HEK293 (cell line): ENCODE measurements at regions not wholly inside any gene's neighbourhood (a gene's known extent, or its start where the extent isn't known, plus 50 kb on each side); places are given as distances from the start of the nearest gene placed in this dataset.

ENCODE experiments used
- CTCF ChIA-PET: fragments of 350-600 bp; formaldehyde crosslinking; extraction: SDS; loops from one replicate; lab custom pipeline; 2021; ENCODE audit warnings: antibody characterized with exemption; lab: Yijun Ruan, JAX
- POLR2A ChIA-PET: fragments of 300-600 bp; formaldehyde crosslinking; extraction: SDS; loops from one replicate; lab custom pipeline; 2020; ENCODE audit warnings: antibody characterized with exemption, inconsistent platforms; lab: Yijun Ruan, JAX
- H3K27ac ChIP-seq: fragments of 200-500 bp; sonication (Bioruptor generic); 2 replicates; pipeline ENCODE4 v1.5.1; 2014; ENCODE audit warnings: low read depth, low read length, control low read depth, inconsistent platforms; ENCODE audit errors: extremely low read depth
- H3K36me3 ChIP-seq, 2 experiments: fragments of 200-500 bp in 1 of 2; sonication (Bioruptor generic) in 1 of 2; 1 replicate in 1 of 2; 2 replicates in 1 of 2; pipeline ENCODE4 v1.5.1; 2014 to 2017; ENCODE audit warnings: inconsistent platforms in 2 of 2, low read length in 2 of 2; ENCODE audit not compliant: control insufficient read depth in 2 of 2, insufficient read depth in 1 of 2
- H3K4me1 ChIP-seq: fragments of 200-500 bp; sonication (Bioruptor generic); 2 replicates; pipeline ENCODE4 v1.5.1; 2014; ENCODE audit warnings: mild to moderate bottlenecking, low read length, inconsistent platforms; ENCODE audit not compliant: control insufficient read depth, insufficient read depth
- H3K4me3 ChIP-seq: 2 replicates; pipeline ENCODE4 v1.5.1; 2011; ENCODE audit warnings: low read depth, mild to moderate bottlenecking, control low read depth, low read length, moderate library complexity
- H3K9me3 ChIP-seq: fragments of 200-500 bp; sonication (Bioruptor generic); 2 replicates; pipeline ENCODE4 v1.5.1; 2014; ENCODE audit warnings: low read depth, low read length, inconsistent platforms; ENCODE audit not compliant: control insufficient read depth, insufficient read depth
- EGR2 ChIP-seq: fragments of 450-650 bp; formaldehyde crosslinking; IDR thresholded peaks from 2 replicates; pipeline ENCODE4 v1.5.1; 2016; ENCODE audit warnings: low read depth, missing biosample characterization, missing genetic modification characterization
- KLF10 ChIP-seq: fragments of 450-650 bp; IDR thresholded peaks from 2 replicates; pipeline ENCODE4 v1.5.1; 2018; ENCODE audit warnings: missing biosample characterization, mild to moderate bottlenecking, missing genetic modification characterization
- KLF7 ChIP-seq: fragments of 450-650 bp; formaldehyde crosslinking; IDR thresholded peaks from 2 replicates; pipeline ENCODE4 v1.5.1; 2016; ENCODE audit warnings: missing biosample characterization, missing genetic modification characterization, borderline replicate concordance
- SCRT1 ChIP-seq: fragments of 450-650 bp; formaldehyde crosslinking; IDR thresholded peaks from 2 replicates; pipeline ENCODE4 v1.5.1; 2016; ENCODE audit warnings: missing biosample characterization, missing genetic modification characterization, borderline replicate concordance
- SETDB1 ChIP-seq: IDR thresholded peaks from one replicate; pipeline ENCODE4 v1.6.1; 2017; ENCODE audit warnings: mild to moderate bottlenecking, low read length, moderate library complexity, mixed read lengths; ENCODE audit not compliant: insufficient read length
- SP2 ChIP-seq: fragments of 450-650 bp; formaldehyde crosslinking; IDR thresholded peaks from 2 replicates; pipeline ENCODE4 v1.5.1; 2016; ENCODE audit warnings: missing biosample characterization, missing genetic modification characterization
- ZBTB17 ChIP-seq: fragments of 450-650 bp; formaldehyde crosslinking; IDR thresholded peaks from 2 replicates; pipeline ENCODE4 v1.5.1; 2016; ENCODE audit warnings: missing biosample characterization, missing genetic modification characterization
- ZFHX2 ChIP-seq: fragments of 450-650 bp; formaldehyde crosslinking; conservative IDR thresholded peaks from 2 replicates; pipeline ENCODE4 v1.5.1; 2016; ENCODE audit warnings: missing biosample characterization, missing genetic modification characterization
- ZNF121 ChIP-seq: fragments of 450-650 bp; formaldehyde crosslinking; IDR thresholded peaks from 2 replicates; pipeline ENCODE4 v1.5.1; 2016; ENCODE audit warnings: missing biosample characterization, missing genetic modification characterization
- ZNF155 ChIP-seq: fragments of 450-650 bp; formaldehyde crosslinking; IDR thresholded peaks from 2 replicates; pipeline ENCODE4 v1.5.1; 2016; ENCODE audit warnings: missing biosample characterization, missing genetic modification characterization
- ZNF157 ChIP-seq: fragments of 450-650 bp; formaldehyde crosslinking; IDR thresholded peaks from 2 replicates; pipeline ENCODE4 v1.5.1; 2016; ENCODE audit warnings: missing biosample characterization, missing genetic modification characterization
- ZNF174 ChIP-seq: fragments of 450-650 bp; formaldehyde crosslinking; IDR thresholded peaks from 2 replicates; pipeline ENCODE4 v1.5.0; 2017; ENCODE audit warnings: missing biosample characterization, mild to moderate bottlenecking, missing genetic modification characterization
- ZNF184 ChIP-seq: fragments of 450-650 bp; IDR thresholded peaks from 2 replicates; pipeline ENCODE4 v1.5.1; 2018; ENCODE audit warnings: missing biosample characterization, mild to moderate bottlenecking, missing genetic modification characterization
- ZNF23 ChIP-seq: fragments of 450-650 bp; formaldehyde crosslinking; IDR thresholded peaks from 2 replicates; pipeline ENCODE4 v1.5.1; 2016; ENCODE audit warnings: missing biosample characterization, missing genetic modification characterization, borderline replicate concordance
- ZNF324 ChIP-seq: fragments of 450-650 bp; formaldehyde crosslinking; IDR thresholded peaks from 2 replicates; pipeline ENCODE4 v1.5.1; 2016; ENCODE audit warnings: missing biosample characterization, missing genetic modification characterization
- ZNF423 ChIP-seq: fragments of 450-650 bp; formaldehyde crosslinking; IDR thresholded peaks from 2 replicates; pipeline ENCODE4 v1.5.1; 2016; ENCODE audit warnings: missing biosample characterization, missing genetic modification characterization
- ZNF426 ChIP-seq: fragments of 450-650 bp; formaldehyde crosslinking; IDR thresholded peaks from 2 replicates; pipeline ENCODE4 v1.5.1; 2017; ENCODE audit warnings: missing biosample characterization, missing genetic modification characterization, mild to moderate bottlenecking, inconsistent platforms, moderate library complexity
- ZNF510 ChIP-seq: fragments of 450-650 bp; formaldehyde crosslinking; IDR thresholded peaks from 2 replicates; pipeline ENCODE4 v1.5.1; 2018; ENCODE audit warnings: mild to moderate bottlenecking, missing genetic modification characterization, missing biosample characterization; ENCODE audit not compliant: insufficient replicate concordance
- ZNF530 ChIP-seq: fragments of 450-650 bp; formaldehyde crosslinking; IDR thresholded peaks from 2 replicates; pipeline ENCODE4 v1.5.1; 2016; ENCODE audit warnings: low read depth, missing biosample characterization, missing genetic modification characterization
- ZNF548 ChIP-seq: fragments of 450-650 bp; formaldehyde crosslinking; IDR thresholded peaks from 2 replicates; pipeline ENCODE4 v1.5.1; 2016; ENCODE audit warnings: missing biosample characterization, missing genetic modification characterization
- ZNF624 ChIP-seq: fragments of 450-650 bp; formaldehyde crosslinking; IDR thresholded peaks from 2 replicates; pipeline ENCODE4 v1.5.1; 2017; ENCODE audit warnings: missing biosample characterization, missing genetic modification characterization
- ZNF747 ChIP-seq: fragments of 450-650 bp; formaldehyde crosslinking; IDR thresholded peaks from 2 replicates; pipeline ENCODE4 v1.5.1; 2016; ENCODE audit warnings: missing biosample characterization, missing genetic modification characterization
- ZNF776 ChIP-seq: fragments of 450-650 bp; formaldehyde crosslinking; IDR thresholded peaks from 2 replicates; pipeline ENCODE4 v1.5.0; 2017; ENCODE audit warnings: missing biosample characterization, missing genetic modification characterization, borderline replicate concordance
- TF ChIP-seq, protein P1 (sequence below): sonication (generic); formaldehyde crosslinking; IDR thresholded peaks from 2 replicates; pipeline ENCODE4 v1.8.1; 2022; ENCODE audit warnings: mild to moderate bottlenecking, moderate library complexity, missing genetic modification reagents
- TF ChIP-seq, protein P2 (sequence below): fragments of 450-650 bp; IDR thresholded peaks from 2 replicates; pipeline ENCODE4 v1.5.1; 2018; ENCODE audit warnings: missing biosample characterization, mild to moderate bottlenecking, missing genetic modification characterization
- TF ChIP-seq, protein P3 (sequence below): fragments of 450-650 bp; formaldehyde crosslinking; IDR thresholded peaks from 2 replicates; pipeline ENCODE4 v1.5.1; 2016; ENCODE audit warnings: missing biosample characterization, missing genetic modification characterization, borderline replicate concordance
- TF ChIP-seq, protein P4 (sequence below): fragments of 450-650 bp; formaldehyde crosslinking; optimal IDR thresholded peaks from 2 replicates; pipeline ENCODE3; 2016; ENCODE audit warnings: missing biosample characterization, mild to moderate bottlenecking, missing genetic modification characterization

DNA sequence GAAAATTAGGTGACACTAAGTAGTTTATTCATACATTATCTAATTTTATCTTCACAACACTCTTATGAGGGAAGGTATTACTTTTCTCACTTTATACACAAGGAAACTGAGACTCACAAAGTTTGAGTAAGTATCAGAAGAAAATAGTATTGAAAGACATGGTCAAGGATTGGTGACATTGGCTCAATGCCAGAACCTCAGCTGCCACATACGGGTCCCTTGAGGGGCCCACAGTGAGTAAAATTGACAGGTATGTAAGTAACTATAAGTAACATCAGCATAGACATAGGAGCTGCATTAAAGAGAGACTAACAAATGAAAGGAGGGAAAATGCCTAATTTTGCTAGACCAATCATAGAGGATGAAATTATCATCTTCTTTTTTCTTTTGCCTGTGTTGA, 134.1 kb downstream of the COX18 start (continued):
- TF ChIP-seq KLF10 (tag by site-specific recombination): no peak

DNA sequence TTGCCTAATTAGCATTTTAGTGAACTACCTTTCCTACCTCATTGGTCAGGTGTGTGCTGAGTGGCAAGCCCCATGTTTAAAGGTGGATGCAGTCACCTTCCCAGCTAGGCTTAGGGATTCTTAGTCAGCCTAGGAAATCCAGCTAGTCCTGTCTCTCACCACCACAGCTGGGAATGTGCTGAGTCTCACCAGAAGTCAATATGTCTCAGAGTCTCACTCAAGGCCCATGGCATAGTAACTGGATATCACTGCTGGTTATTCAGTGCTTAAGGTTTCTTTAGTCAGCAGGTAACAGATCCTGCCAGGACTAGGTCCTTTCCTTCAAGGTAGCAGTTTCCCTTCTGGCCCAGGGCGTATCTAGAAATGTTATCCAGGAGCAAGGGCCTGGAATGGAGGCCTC, 136.5 kb downstream of the COX18 start:
- TF ChIP-seq ZNF184 (tag by site-specific recombination): no peak
- TF ChIP-seq ZNF23 (tag by site-specific recombination): no peak
- TF ChIP-seq ZNF423: no peak
- TF ChIP-seq ZNF174 (tag by site-specific recombination): no peak
- TF ChIP-seq, protein P1, sequence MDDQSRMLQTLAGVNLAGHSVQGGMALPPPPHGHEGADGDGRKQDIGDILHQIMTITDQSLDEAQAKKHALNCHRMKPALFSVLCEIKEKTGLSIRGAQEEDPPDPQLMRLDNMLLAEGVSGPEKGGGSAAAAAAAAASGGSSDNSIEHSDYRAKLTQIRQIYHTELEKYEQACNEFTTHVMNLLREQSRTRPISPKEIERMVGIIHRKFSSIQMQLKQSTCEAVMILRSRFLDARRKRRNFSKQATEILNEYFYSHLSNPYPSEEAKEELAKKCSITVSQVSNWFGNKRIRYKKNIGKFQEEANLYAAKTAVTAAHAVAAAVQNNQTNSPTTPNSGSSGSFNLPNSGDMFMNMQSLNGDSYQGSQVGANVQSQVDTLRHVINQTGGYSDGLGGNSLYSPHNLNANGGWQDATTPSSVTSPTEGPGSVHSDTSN (CRISPR knock-in tag): no peak
- no peak for TF ChIP-seq KLF7 (tag by site-specific recombination)
- TF ChIP-seq ZNF548 (tag by site-specific recombination): no peak
- TF ChIP-seq, protein P2, sequence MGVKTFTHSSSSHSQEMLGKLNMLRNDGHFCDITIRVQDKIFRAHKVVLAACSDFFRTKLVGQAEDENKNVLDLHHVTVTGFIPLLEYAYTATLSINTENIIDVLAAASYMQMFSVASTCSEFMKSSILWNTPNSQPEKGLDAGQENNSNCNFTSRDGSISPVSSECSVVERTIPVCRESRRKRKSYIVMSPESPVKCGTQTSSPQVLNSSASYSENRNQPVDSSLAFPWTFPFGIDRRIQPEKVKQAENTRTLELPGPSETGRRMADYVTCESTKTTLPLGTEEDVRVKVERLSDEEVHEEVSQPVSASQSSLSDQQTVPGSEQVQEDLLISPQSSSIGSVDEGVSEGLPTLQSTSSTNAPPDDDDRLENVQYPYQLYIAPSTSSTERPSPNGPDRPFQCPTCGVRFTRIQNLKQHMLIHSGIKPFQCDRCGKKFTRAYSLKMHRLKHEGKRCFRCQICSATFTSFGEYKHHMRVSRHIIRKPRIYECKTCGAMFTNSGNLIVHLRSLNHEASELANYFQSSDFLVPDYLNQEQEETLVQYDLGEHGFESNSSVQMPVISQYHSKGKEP: no peak
- no peak for TF ChIP-seq ZNF155 (tag by site-specific recombination)
- TF ChIP-seq SETDB1: no peak
- TF ChIP-seq, protein P3, sequence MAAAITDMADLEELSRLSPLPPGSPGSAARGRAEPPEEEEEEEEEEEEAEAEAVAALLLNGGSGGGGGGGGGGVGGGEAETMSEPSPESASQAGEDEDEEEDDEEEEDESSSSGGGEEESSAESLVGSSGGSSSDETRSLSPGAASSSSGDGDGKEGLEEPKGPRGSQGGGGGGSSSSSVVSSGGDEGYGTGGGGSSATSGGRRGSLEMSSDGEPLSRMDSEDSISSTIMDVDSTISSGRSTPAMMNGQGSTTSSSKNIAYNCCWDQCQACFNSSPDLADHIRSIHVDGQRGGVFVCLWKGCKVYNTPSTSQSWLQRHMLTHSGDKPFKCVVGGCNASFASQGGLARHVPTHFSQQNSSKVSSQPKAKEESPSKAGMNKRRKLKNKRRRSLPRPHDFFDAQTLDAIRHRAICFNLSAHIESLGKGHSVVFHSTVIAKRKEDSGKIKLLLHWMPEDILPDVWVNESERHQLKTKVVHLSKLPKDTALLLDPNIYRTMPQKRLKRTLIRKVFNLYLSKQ (tag by site-specific recombination): no peak
- no peak for TF ChIP-seq ZNF426 (tag by site-specific recombination)
- no peak for TF ChIP-seq ZFHX2 (tag by site-specific recombination)
- no peak for TF ChIP-seq ZNF624 (tag by site-specific recombination)
- no peak for TF ChIP-seq ZNF121 (tag by site-specific recombination)
- no peaks in the 10 kb centered on the region for H3K36me3 ChIP-seq
- no peaks in the 10 kb centered on the region for H3K9me3 ChIP-seq
- ChIA-PET CTCF (interaction anchor here (0.7 to 0.8 kb wide), 2 partner anchors 9 to 83 kb away, joined by 4 to 5 read pairs; no protein-coding TSS in a partner anchor), POLR2A (no interaction called here)
- H3K4me1 ChIP-seq: no peaks in the 10 kb centered on the region
- H3K4me3 ChIP-seq: no peak overlapping the region
- H3K27ac ChIP-seq: no peak overlapping the region

DNA sequence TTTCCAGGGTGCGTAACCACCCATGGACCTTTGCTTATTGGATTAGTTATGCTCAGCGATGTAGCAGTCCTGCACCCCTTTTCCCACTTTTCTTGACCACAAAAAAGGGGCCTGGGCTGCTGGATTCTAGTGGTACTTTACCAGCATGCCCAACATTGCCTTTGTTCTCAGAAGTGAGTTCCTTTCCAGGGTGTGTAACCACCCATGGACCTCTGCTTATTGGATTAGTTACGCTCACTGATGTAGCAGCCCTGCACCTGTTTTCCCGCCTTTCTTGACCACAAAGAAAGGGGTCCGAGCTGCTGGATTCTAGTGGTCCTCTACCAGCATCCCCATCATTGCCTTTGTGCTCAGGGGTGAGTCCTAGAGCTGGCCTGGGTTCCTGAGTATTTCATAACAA, 138.2 kb downstream of the COX18 start:
- no peaks in the 10 kb centered on the region for H3K4me1 ChIP-seq
- no peaks in the 10 kb centered on the region for H3K9me3 ChIP-seq
- ChIA-PET POLR2A (no interaction called here), CTCF (no interaction called here)
- no peaks in the 10 kb centered on the region for H3K36me3 ChIP-seq
- no peak overlapping the region for H3K27ac ChIP-seq
- no peak overlapping the region for H3K4me3 ChIP-seq
- TF ChIP-seq, protein P3 (tag by site-specific recombination): no peak
- no peak for TF ChIP-seq ZNF324
- TF ChIP-seq, protein P4, sequence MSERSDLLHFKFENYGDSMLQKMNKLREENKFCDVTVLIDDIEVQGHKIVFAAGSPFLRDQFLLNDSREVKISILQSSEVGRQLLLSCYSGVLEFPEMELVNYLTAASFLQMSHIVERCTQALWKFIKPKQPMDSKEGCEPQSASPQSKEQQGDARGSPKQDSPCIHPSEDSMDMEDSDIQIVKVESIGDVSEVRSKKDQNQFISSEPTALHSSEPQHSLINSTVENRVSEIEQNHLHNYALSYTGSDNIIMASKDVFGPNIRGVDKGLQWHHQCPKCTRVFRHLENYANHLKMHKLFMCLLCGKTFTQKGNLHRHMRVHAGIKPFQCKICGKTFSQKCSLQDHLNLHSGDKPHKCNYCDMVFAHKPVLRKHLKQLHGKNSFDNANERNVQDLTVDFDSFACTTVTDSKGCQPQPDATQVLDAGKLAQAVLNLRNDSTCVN (tag by site-specific recombination): no peak
- no peak for TF ChIP-seq ZNF510 (tag by site-specific recombination)
- no peak for TF ChIP-seq ZNF747 (tag by site-specific recombination)
- TF ChIP-seq ZNF530 (tag by site-specific recombination): no peak
- TF ChIP-seq SCRT1 (tag by site-specific recombination): no peak
- no peak for TF ChIP-seq EGR2 (tag by site-specific recombination)
- TF ChIP-seq KLF7 (tag by site-specific recombination): no peak
- TF ChIP-seq ZNF155 (tag by site-specific recombination): no peak
- TF ChIP-seq ZNF157: no peak
- no peak for TF ChIP-seq ZNF776 (tag by site-specific recombination)
- TF ChIP-seq SP2 (tag by site-specific recombination): no peak
- no peak for TF ChIP-seq ZBTB17
